ENCODE measurements at regions not wholly inside any gene's neighbourhood (a gene's known extent, or its start where the extent isn't known, plus 50 kb on each side); places are given as distances from the start of the nearest gene placed in this dataset.
"Not testable (repeated sequence)": the region's sequence is repeated elsewhere in the genome, so short reads cannot be mapped to it uniquely, and the experiment has no call there.

DNA sequence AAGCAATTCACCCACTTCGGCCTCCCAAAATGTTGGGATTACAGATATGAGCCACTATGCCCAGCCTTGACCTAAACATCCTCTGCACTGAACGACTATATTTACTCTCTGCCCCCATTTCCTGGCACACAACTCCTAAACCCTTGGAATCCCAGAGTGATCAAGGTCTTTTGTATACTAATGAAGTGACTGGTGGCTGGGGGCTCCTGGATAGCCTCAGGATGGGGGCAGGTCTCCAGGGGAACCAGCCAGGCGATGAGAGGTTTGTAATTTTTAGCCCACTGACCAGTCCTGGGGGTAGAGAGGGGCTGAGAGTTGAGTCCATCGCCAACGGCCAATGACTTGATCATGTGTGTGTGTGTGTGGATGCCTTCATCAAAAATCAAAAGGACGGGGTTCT is 71.1 kb downstream of the FAM50B start:
- DNase-seq (ENCODE audit: low read depth), result no peak

DNA sequence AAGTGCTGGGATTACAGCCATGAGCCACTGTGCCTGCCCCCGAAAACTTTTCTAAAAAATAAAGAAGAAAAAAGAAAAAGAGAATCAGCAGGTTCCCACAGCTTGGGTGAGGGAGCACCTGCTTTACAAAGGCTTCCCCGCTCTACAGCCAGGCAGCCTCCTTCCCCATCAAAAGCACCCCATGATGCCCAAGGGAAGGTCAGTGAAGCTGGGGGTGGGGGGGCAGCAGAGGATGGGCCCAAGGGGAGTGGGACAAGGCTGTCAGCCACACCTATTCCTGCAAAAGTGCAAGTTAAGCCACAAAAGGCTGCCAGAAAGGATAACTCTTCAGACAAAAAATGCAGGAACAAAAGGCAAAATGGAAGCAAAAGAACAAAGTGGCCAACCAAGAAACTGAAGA is 72.5 kb downstream of the FAM50B start:
- no peak for DNase-seq (ENCODE audit: low read depth)

DNA sequence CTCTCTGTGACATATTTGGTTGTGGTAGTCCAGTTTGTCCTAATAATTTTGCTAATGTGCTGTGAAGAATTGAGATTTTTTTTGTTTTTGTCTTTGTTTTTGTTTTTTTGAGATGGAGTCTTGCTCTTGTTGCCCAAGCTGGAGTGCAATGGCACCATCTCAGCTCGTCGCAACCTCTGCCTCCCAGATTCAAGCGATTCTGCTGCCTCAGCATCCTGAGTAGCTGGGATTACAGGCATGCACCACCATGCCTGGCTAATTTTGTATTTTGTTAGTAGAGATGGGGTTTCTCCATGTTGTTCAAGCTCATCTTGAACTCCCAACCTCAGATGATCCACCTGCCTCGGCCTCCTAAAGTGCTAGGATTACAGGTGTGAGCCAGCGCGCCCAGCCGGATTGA is 73.4 kb downstream of the FAM50B start:
- DNase-seq (ENCODE audit: low read depth), result not testable (repeated sequence)

DNA sequence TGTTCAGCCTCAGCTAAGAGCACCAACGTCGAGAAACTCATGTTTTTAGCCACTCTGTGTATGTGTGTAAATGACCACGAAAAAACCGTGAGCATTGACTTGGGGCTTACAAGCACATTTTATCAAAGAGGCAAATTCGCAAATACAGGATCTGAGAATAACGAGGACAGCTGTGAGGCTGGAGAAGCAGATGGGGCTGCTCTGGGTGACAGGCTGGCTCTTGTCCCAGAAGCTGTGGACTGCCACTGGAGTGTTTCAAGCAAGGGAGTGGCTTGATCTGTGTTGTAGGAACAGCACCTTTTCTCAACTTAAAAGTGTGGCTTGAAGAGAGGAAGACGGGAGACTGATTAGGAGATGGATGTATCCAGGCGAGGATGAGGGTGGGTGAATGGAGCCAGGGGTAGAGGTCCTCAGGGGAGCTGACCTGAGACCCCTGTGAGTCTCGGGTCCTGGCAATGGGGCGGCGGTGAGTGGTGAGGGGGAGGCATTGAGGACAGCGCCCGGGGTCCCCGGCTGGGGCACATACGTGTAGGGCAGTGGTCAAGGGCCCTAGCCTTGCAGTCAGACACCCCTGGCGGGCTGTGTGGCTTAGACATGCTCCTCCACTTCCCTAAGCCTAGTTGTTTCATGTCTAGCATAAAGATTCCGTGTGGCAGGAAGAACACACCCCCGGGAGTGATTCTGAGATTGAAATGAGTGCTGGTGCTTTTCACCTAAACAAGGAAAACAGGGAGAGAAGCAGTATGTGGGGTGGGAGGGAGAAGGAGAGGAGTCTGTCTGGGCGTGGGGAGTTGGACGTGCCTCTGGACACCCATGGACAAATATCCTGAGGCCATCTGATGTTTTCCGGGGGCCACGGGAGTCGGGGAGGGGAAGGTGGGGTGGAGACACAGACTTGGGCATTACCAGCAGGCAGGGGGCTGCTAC is 76.3 kb downstream of the FAM50B start:
- DNase-seq (ENCODE audit: low read depth), result not testable (repeated sequence)

DNA sequence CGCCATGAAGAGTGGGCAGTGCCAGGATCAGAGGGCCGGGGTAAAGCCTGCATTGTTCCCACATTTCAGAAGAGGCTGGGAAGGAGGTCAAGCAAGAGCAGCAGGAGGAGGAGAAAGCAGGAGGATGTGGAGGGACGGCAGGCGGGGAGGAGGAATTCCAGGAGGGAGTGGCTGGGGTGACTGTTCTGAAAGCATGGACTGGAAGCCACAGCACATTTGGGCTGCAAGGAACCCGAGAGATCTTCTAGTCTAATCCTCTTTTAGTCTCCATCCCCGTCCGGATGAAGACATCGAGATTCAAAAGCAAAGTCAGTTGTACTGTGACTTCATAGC is 76.9 kb downstream of the FAM50B start:
- DNase-seq (ENCODE audit: low read depth), result peak; percentile 75

DNA sequence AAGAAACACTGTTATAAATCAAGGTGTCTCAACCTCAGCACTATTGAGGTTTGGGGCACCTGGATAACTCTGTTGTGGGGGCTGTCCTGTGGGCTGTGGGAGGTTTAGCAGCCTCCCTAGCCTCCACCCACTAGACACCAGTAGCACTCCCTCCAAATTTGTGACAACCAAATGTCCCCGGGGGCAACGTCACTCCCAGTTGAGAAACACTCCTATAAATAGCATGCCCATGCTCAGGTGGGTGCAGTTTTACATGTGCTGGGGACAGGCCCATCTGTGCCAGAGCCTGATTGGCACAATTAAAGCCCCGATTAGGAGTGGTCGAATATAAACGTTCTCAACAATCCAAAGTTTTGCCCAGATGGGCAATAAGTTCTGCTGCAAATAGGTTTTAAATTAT is 78.9 kb downstream of the FAM50B start:
- no peak for DNase-seq (ENCODE audit: low read depth)

DNA sequence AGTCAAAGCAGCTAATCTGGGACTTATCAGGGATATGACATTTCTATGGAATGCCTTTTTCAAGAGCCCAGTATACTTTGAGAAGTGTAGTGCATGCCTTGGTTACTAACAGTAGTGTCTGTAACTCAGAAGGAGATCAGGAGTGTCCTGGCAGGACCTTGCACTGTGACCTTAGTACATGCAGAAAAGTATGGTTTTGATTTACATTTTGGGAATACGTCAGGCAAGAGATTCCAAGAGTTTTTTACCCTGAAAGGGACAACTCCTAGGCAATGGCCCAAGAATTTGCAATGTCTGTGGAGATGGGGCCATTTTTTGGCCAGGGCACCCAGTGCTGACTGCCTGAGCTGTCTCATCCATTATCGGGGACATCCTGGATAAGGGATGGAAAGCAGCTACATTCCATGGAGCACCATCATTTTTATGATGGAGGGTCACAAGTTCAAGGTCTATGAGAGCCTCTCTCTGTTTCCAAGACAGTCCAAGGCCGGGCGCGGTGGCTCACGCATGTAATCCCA is 80.2 kb downstream of the FAM50B start:
- DNase-seq (ENCODE audit: low read depth), result no peak

DNA sequence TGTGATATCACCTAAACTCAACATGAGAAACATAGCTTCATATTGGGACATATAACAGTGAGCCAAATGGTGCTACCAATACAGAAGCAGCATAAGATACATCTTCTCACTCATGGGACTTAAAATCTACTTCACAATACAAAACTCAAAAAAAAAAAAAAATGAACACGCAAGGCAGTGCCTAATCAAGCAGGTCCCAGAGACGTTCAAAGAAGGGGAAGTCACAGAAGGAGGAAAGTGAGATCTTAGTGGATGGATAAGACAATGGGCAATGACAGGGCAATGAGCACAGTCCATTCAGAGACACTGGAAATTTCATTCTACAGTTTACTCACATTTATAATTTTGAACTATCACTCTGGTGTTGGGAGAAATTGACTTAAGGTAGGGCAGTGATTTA is 88.3 kb downstream of the FAM50B start:
- no peak for DNase-seq (ENCODE audit: low read depth)

DNA sequence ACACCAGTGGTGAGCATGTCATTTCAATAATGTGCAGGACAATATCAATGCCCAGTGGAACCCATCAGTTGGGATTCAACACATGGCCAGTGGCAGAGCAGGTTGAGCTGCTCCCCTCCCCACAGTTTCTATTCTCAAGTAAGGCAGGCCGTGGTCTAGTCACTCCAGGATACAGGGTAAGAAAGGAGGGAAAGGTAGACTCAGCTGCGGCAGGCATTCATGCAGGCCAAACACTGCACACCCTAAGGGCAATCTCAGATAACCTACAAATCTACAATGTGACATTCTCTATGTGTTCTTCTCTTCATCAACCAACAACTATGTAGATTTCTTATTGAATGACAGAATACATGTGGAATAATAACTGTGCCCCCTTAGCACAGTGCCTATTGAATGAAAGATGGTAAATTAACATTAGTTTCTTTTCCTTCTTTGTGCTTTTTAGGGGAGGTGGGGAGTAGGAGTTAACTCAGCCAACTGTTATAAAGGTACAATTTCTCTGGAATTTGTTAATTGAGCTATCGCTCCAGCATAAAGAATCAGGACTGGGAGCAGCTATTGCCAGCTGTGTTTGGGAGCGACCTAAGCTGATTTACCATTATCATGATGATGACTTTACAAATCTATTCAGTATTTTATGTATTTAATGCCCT is 89.7 kb downstream of the FAM50B start:
- no peak for DNase-seq (ENCODE audit: low read depth)

DNA sequence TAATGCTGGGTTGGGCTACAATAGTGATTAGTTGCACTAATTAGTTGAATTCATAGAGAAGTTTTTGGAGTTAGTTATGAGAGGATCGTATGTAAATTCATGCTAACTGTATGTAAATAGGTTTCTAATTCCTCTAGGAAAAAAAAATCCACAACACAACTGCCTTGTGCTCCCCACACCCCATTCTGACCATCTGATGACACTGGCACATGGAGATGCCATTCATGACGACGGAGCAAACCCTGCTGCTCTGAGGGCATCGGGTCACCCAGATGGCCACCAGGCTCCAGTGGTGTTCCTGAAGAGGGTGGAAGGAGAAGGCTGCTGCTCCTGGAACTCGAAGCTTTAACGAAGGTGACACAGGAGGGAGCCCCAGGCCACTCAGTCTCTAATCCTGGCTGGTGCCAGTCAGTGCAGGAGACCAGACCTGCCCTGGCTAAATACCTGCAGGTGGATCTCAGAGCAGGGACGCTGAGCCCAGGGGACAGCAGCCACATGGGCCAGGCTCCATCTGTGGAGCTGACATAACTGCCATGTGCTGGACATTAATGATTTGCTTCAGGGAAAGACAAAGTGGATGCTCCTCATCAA is 90.3 kb downstream of the FAM50B start:
- no peak for DNase-seq (ENCODE audit: low read depth)

DNA sequence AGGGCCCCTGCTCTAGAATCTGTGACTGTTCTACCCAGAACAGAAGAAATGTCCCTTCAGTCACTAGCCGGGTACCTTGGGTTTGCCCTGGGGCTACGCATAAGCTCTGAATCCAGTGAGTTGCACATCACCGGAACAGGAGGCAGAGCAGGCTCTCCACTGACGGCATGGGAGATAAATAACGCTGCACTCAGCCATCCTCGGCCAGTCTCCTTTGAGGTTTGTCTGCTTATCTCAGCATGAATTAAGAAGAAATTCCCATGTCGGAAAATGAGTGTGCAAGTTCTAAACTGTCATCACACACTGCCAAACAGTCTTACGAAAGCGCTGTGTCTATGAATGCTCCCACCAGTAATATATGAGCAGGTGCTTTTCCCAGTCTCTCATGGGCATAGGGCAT is 90.8 kb downstream of the FAM50B start:
- DNase-seq (ENCODE audit: low read depth), result no peak

DNA sequence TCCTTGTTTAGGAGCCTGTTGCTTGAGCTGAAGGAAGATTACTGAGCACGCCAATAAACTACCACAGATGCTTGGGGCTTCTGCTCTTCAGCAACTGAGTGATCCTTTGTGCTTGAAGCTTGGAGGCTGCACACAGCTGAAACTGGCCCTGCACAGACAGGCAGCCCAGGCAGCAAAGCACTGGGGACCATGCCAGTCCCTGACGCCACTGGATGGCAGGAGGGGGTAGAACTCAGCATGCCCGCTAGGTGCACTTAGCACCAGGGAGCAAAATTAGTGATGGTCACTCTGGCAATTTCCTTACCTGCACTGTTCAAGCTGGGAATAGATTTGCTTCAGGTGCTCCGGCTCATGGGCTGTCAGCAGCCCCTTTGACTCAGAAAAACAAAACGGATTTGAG is 91.5 kb downstream of the FAM50B start:
- no peak for DNase-seq (ENCODE audit: low read depth)

DNA sequence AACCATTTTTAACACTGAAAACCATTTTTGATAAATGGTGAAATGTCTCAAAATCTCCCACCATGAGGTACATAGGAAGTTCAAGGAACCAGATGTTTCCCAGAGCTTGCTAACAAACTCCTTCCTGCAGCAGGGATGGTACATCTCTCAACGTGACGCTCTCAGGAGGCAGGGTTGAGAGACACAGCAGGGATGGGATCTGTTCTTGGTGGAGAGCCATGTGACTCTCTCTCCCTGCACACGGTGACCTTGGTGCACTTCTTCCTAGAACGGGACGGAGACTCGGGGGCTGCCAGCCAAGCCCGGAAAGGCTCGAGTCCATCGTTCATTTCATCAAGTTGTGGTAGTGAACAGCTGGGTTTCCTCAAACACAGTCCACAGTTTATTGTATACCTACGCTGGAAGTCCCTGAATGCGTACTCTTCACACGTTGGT is 94.2 kb downstream of the FAM50B start:
- DNase-seq (ENCODE audit: low read depth), result no peak

DNA sequence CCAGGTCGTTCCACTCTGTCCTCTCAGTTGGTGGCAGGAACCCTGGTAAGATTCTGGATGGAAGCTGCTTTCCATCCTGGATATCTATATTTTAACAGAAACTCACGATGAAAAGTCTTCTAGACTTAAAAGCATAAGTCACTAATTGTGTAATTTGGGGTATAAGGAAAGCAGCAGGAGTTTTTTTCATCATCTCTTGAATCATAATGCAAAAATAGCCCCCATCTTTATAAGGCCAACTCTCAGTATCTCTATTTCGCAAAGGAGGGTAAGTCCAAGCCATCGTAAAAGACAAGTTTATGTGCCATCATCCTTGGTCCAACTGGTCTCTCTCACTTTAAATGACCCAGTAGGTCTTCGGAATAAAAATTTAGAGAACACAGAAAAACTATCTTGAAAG is 95.1 kb downstream of the FAM50B start:
- DNase-seq (ENCODE audit: low read depth), result no peak

DNA sequence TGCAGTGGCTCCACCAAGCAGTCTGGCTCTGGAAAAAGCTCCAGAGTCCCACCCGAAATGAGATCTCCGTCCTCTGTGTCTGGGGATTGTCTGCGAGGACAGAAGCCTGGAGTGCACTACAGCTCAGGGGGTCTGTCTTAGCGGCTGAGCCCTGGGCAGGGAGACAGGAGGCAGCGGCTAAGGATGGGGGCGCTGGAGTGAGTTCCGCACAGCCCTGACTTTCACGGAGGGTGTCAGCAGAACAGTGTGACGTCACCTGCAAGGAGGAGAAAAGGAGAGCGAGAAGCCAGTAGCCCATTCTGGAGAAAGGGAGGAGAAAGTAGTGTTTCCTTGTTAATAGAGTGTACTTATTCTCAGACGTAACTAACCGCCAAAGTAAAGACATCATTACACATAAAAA is 97.6 kb downstream of the FAM50B start:
- no peak for DNase-seq (ENCODE audit: low read depth)

DNA sequence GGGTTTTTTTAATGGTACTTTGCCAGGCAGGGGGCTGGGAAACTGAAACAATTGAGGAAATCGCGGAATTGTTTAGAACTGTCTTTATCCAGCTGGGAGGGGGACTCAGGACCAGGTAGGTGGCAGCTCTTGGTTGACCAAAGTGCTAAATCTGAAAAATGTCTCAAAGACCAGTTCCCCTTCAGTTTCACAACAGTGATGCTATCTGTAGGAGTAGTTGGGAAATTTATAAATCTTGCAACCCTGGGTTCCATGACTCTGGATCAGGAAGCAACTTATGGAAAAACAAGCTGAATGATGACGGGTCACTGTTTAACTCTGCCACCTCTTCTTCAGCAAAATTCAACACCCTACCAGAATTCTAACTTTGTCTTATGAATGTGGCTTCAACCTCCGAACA is 99.7 kb downstream of the FAM50B start:
- no peak for DNase-seq (ENCODE audit: low read depth)

DNA sequence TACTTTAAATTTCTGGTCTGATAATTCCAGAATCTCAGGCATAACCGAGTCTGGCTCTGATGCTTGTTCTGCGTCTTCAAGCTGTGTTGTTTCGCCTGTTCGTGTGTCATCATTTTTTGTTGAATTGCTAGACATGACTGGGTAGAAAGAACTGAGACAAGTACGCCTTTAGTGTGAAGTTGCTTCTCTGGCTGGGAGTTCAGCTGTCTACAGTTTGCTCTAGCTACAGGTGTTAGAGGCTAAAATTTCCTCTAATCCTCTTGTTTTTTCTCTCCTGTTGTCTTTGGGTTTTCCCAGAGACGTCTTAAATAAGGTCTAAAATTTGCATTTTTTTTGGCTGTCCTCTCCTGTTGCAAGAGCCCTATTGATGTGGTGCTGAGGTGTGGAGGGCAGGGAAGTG is 100.3 kb downstream of the FAM50B start:
- DNase-seq (ENCODE audit: low read depth), result no peak

DNA sequence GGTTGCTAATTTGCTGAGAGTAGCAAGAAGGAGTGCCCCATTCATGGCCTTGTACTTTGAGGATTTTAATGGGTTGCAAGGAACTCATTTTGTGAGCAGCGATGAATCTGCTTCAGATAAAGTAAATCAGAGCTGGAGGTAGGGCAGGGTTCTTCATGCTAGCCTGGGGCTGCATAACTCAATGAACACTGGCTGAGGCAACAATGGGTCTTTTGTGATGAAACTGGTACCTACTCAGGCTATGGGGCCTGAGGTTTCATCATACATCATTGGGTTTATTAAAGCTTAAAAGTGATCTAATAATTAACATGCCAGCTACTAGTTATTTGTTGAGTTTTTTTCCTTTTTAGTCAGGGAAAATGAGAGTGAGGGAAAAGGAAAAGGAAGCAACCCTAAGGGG is 106.9 kb downstream of the FAM50B start:
- no peak for DNase-seq (ENCODE audit: low read depth)

DNA sequence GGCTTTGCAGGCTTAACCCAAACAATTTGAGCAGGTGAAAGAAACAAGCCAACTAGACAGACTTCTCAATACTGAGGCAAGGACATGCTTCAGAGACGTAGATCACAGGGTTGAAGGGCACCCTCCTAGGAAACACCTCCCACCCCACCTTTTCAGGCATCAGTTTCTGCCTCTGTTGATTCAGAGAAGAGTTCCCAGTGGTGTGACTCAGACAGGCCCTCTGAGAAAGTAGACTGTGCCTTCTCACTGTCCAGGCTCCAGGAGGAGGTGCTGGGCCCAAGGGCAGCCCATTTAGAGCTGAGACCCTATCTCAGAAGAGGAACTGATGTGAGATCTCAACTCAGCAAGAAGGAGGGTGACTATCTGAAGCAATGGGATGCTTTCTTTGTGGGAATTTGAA is 108.1 kb downstream of the FAM50B start:
- no peak for DNase-seq (ENCODE audit: low read depth)

DNA sequence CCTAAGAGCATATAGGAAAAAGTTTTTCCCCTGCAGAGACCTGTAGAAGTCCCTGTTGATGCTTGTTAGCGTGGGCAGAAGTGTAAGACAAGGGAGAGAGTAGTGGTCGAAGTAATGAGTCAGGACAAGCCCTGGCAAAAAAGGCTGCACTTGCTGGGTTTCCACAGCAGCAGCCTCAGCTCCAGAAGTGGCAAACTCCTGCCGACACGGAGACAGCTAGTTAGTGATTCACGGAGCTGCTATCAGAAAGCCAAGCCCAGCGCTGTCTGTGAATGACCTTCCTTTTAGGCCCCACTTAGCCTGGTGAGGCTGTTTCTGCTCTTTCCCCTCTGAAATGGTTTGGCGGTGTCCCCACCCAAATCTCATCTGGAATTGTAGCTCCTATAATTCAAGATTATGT is 109.1 kb downstream of the FAM50B start:
- DNase-seq (ENCODE audit: low read depth), result no peak

DNA sequence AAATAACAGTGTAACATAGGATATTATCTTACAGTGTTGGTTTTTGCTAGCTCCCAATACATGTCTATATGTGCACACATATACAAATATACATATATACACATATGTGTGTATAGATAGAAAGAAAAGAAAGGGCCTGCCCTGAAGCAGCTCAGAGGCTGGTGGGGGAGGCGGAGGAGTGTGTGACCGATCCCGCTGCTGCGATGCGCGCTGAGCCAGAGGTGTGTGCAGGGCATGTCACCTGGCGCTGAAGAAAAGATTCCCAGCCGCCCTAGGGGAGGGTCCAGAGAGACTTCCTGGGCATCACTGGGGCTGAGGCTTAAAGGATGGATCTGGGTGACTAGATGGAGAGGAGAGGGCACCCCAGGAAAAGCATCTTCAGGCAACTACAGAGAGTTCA is 110.2 kb downstream of the FAM50B start:
- no peak for DNase-seq (ENCODE audit: low read depth)

DNA sequence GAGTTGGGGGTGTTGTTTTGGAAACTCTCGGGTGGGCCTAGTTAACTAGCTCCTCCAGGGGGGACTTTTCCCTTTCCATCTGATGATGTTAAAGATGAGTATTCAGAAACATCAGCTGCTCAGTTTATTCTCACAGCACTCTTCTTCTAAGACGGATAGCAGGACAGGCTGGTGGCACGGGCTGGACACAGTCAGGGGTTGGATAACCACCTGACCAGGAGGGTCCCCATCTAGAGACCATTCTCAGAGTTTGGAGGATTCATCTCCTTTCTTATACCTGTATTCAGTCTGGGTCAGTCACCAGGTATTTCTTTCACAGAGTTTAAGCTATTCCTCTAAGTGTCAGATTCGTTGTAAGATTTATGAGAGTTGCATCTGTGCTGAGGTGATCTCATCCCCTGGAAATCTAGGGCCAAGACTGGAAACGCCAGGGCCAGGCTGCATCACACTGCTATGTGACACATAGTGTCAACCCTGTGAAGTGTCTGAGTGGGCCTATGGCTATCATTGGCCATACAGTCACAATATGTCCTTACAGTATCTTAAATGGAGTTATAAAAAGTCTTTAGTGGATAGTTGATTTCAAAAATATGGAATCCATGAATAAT is 111.7 kb downstream of the FAM50B start:
- peak; percentile 34 for DNase-seq (ENCODE audit: low read depth)
